Activated T-helper 2 cell treated with anti-CD3 and anti-CD28 coated beads, Interferon-gamma antibody, Interleukin-2, Interleukin-4, amounts not matched to agents 10 μg/mL and 5 μg/mL and 100 μg/mL, durations not matched to agents 14 hours and 24 hours and 36 hours (primary cell): ENCODE measurements at regions not wholly inside any gene's neighbourhood (a gene's known extent, or its start where the extent isn't known, plus 50 kb on each side); places are given as distances from the start of the nearest gene placed in this dataset.
A peak's percentile ranks its signal among the peaks of the same experiment; 100 is the strongest.
"Not testable (repeated sequence)": the region's sequence is repeated elsewhere in the genome, so short reads cannot be mapped to it uniquely, and the experiment has no call there.

Experiments used
- DNase-seq: peaks from one replicate; pipeline ENCODE4 v3.0.0; 2021; ENCODE audit warnings: low spot score
- H3K27ac Mint-ChIP-seq: one replicate; pipeline ENCODE4 v1.8.0; 2021; ENCODE audit warnings: mixed read lengths
- H3K27me3 Mint-ChIP-seq: one replicate; pipeline ENCODE4 v1.8.0; 2021; ENCODE audit warnings: low read depth, mixed read lengths
- H3K36me3 Mint-ChIP-seq: one replicate; pipeline ENCODE4 v1.8.0; 2021; ENCODE audit warnings: low read depth, mixed read lengths
- H3K4me1 Mint-ChIP-seq: one replicate; pipeline ENCODE4 v1.8.0; 2021; ENCODE audit warnings: low read depth, mixed read lengths
- H3K4me3 Mint-ChIP-seq: one replicate; pipeline ENCODE4 v1.8.0; 2021; ENCODE audit warnings: low read depth, mild to moderate bottlenecking, moderate library complexity, mixed read lengths
- H3K9me3 Mint-ChIP-seq: one replicate; pipeline ENCODE4 v1.8.0; 2021; ENCODE audit warnings: mixed read lengths
- intact Hi-C: fragments of 100-400 bp; cut with micrococcal nuclease; formaldehyde crosslinking; loops from one replicate; pipeline ENCODE4 v1.15.1; 2023

GRCh38 chr13:50529154-50529882 is 314.2 kb downstream of the DLEU7 start:
- peaks cover 26% of the 10 kb centered on the region for H3K4me1 Mint-ChIP-seq

GRCh38 chr13:50531917-50532899 is 311.3 kb downstream of the DLEU7 start:
- peaks cover 43% of the 10 kb centered on the region for H3K27me3 Mint-ChIP-seq
- DNase-seq = no peak
- intact Hi-C loops = loop anchor here (2.0 to 5.0 kb wide), 5 partner anchors 381 to 553 kb away; partner anchors contain the start of gene TRIM13
- H3K4me1 Mint-ChIP-seq = peaks cover 20% of the 10 kb centered on the region
- no peak overlapping the region for H3K27ac Mint-ChIP-seq
- H3K36me3 Mint-ChIP-seq = peaks cover 7% of the 10 kb centered on the region
- peaks cover 30% of the 10 kb centered on the region for H3K9me3 Mint-ChIP-seq
- no peak overlapping the region for H3K4me3 Mint-ChIP-seq

More at GRCh38 chr13:50529154-50529882, 314.2 kb downstream of the DLEU7 start:
- Mint-ChIP-seq H3K36me3 (no peaks in the 10 kb centered on the region), H3K27ac (peak overlapping the region; percentile 53), H3K4me3 (no peak overlapping the region), H3K9me3 (peaks cover 6% of the 10 kb centered on the region), H3K27me3 (peaks cover 56% of the 10 kb centered on the region)
- DNase-seq = no peak
- intact Hi-C loops = no loop called here

- Mint-ChIP-seq H3K4me1 (peaks cover 5% of the 10 kb centered on the region), H3K9me3 (peaks cover 44% of the 10 kb centered on the region), H3K27me3 (peaks cover 30% of the 10 kb centered on the region), H3K27ac (no peak overlapping the region), H3K36me3 (peaks cover 7% of the 10 kb centered on the region), H3K4me3 (no peak overlapping the region)
- intact Hi-C loops = no loop called here
- no peak for DNase-seq
Observed at GRCh38 chr13:50535050-50535449, 308.4 kb downstream of the DLEU7 start.

GRCh38 chr13:50537029-50537428 is 306.5 kb downstream of the DLEU7 start:
- intact Hi-C loops = no loop called here
- peaks cover 7% of the 10 kb centered on the region for H3K36me3 Mint-ChIP-seq
- peaks cover 28% of the 10 kb centered on the region for H3K27me3 Mint-ChIP-seq
- no peak overlapping the region for H3K27ac Mint-ChIP-seq
- DNase-seq = no peak
- peaks cover 6% of the 10 kb centered on the region for H3K4me1 Mint-ChIP-seq
- H3K9me3 Mint-ChIP-seq = peaks cover 44% of the 10 kb centered on the region
- no peak overlapping the region for H3K4me3 Mint-ChIP-seq

- no peak overlapping the region for H3K27ac Mint-ChIP-seq
- intact Hi-C loops = no loop called here
- H3K4me3 Mint-ChIP-seq = no peak overlapping the region
- peaks cover 18% of the 10 kb centered on the region for H3K27me3 Mint-ChIP-seq
- H3K9me3 Mint-ChIP-seq = peaks cover 34% of the 10 kb centered on the region
- H3K36me3 Mint-ChIP-seq = peaks cover 7% of the 10 kb centered on the region
- no peak for DNase-seq
- peaks cover 5% of the 10 kb centered on the region for H3K4me1 Mint-ChIP-seq
Observed at GRCh38 chr13:50539791-50540530, 303.5 kb downstream of the DLEU7 start.

GRCh38 chr13:50543141-50543540 is 300.4 kb downstream of the DLEU7 start:
- H3K4me3 Mint-ChIP-seq = no peak overlapping the region
- peaks cover 3% of the 10 kb centered on the region for H3K4me1 Mint-ChIP-seq
- intact Hi-C loops = no loop called here
- H3K9me3 Mint-ChIP-seq = peaks cover 10% of the 10 kb centered on the region
- no peaks in the 10 kb centered on the region for H3K36me3 Mint-ChIP-seq
- H3K27me3 Mint-ChIP-seq = peaks cover 15% of the 10 kb centered on the region
- H3K27ac Mint-ChIP-seq = no peak overlapping the region
- no peak for DNase-seq

- DNase-seq = no peak
- Mint-ChIP-seq H3K4me3 (no peak overlapping the region), H3K9me3 (peaks cover 5% of the 10 kb centered on the region), H3K27ac (no peak overlapping the region), H3K27me3 (peaks cover 15% of the 10 kb centered on the region), H3K4me1 (peaks cover 3% of the 10 kb centered on the region), H3K36me3 (no peaks in the 10 kb centered on the region)
- intact Hi-C loops = no loop called here
Observed at GRCh38 chr13:50543782-50544181, 299.7 kb downstream of the DLEU7 start.

GRCh38 chr13:50544211-50544610 is 299.3 kb downstream of the DLEU7 start:
- peaks cover 3% of the 10 kb centered on the region for H3K4me1 Mint-ChIP-seq
- no peaks in the 10 kb centered on the region for H3K36me3 Mint-ChIP-seq
- no peak overlapping the region for H3K4me3 Mint-ChIP-seq
- H3K27ac Mint-ChIP-seq = no peak overlapping the region
- peaks cover under 1% of the 10 kb centered on the region for H3K9me3 Mint-ChIP-seq
- DNase-seq = no peak
- peaks cover 15% of the 10 kb centered on the region for H3K27me3 Mint-ChIP-seq
- intact Hi-C loops = no loop called here

GRCh38 chr13:50547175-50547574 is 296.3 kb downstream of the DLEU7 start:
- H3K9me3 Mint-ChIP-seq, DNase-seq, H3K27ac Mint-ChIP-seq, H3K36me3 Mint-ChIP-seq, intact Hi-C loops, H3K4me3 Mint-ChIP-seq, H3K4me1 Mint-ChIP-seq: not testable (repeated sequence)
- H3K27me3 Mint-ChIP-seq = peaks cover 11% of the 10 kb centered on the region

- Mint-ChIP-seq H3K27ac (no peak overlapping the region), H3K36me3 (no peaks in the 10 kb centered on the region), H3K4me1 (no peaks in the 10 kb centered on the region), H3K4me3 (no peak overlapping the region), H3K9me3 (no peaks in the 10 kb centered on the region), H3K27me3 (peaks cover 11% of the 10 kb centered on the region)
- DNase-seq = no peak
- intact Hi-C loops = no loop called here
Observed at GRCh38 chr13:50548586-50548985, 294.9 kb downstream of the DLEU7 start.

GRCh38 chr13:50549221-50549942 is 294.1 kb downstream of the DLEU7 start:
- Mint-ChIP-seq H3K27ac (no peak overlapping the region), H3K36me3 (no peaks in the 10 kb centered on the region), H3K4me1 (no peaks in the 10 kb centered on the region), H3K4me3 (no peak overlapping the region), H3K27me3 (peaks cover 11% of the 10 kb centered on the region), H3K9me3 (no peaks in the 10 kb centered on the region)
- intact Hi-C loops = no loop called here
- DNase-seq = no peak

GRCh38 chr13:50550151-50550550 is 293.3 kb downstream of the DLEU7 start:
- intact Hi-C loops = no loop called here
- no peak for DNase-seq
- Mint-ChIP-seq H3K9me3 (no peaks in the 10 kb centered on the region), H3K4me1 (no peaks in the 10 kb centered on the region), H3K36me3 (no peaks in the 10 kb centered on the region), H3K27ac (no peak overlapping the region), H3K4me3 (no peak overlapping the region), H3K27me3 (peaks cover 10% of the 10 kb centered on the region)
